OCI-LY1 (cell line): ENCODE measurements at regions not wholly inside any gene's neighbourhood (a gene's known extent, or its start where the extent isn't known, plus 50 kb on each side); places are given as distances from the start of the nearest gene placed in this dataset.

Source experiments
- CTCF ChIP-seq: fragments of 200-600 bp; sonication (generic), shearing (Covaris generic); IDR thresholded peaks from 2 replicates; pipeline ENCODE4 v1.5.1; 2017; ENCODE audit warnings: mild to moderate bottlenecking, antibody characterized with exemption, low read length, moderate library complexity, mixed read lengths
- EZH2 ChIP-seq: fragments of 200-600 bp; sonication (generic), shearing (Covaris generic); IDR thresholded peaks from 2 replicates; pipeline ENCODE4 v1.8.0; 2017; ENCODE audit warnings: borderline replicate concordance, mixed run types, mild to moderate bottlenecking, antibody characterized with exemption, low read length, moderate library complexity, mixed read lengths

GRCh38 chr9:82454509-82455190 lies 466.1 kb downstream of the SPATA31D1 start:
- TF ChIP-seq EZH2 = no peak
- no peak for TF ChIP-seq CTCF
